Mesenchymal stem cell (in vitro differentiated cells and primary cell): ENCODE measurements at regions not wholly inside any gene's neighbourhood (a gene's known extent, or its start where the extent isn't known, plus 50 kb on each side); places are given as distances from the start of the nearest gene placed in this dataset.

ENCODE experiments used
- DNase-seq: peaks from one replicate; pipeline ENCODE4 v3.0.0-alpha.2; 2013
- H2AFZ ChIP-seq: one replicate; pipeline ENCODE4 v1.6.1; 2013; ENCODE audit warnings: low read depth, mild to moderate bottlenecking, control low read depth, inconsistent platforms, low read length, moderate library complexity
- H2AK5ac ChIP-seq: 2 replicates; pipeline ENCODE4 v1.6.1; 2013; ENCODE audit warnings: low read length, moderate library complexity, mild to moderate bottlenecking, inconsistent platforms; ENCODE audit not compliant: severe bottlenecking
- H2BK120ac ChIP-seq: one replicate; pipeline ENCODE4 v1.6.1; 2013; ENCODE audit warnings: low read depth, mild to moderate bottlenecking, inconsistent platforms, low read length, moderate library complexity
- H2BK12ac ChIP-seq, 2 experiments: one replicate each; pipeline ENCODE4 v1.6.1; 2013; ENCODE audit warnings: inconsistent platforms in 2 of 2, low read length in 2 of 2, mild to moderate bottlenecking in 2 of 2, moderate library complexity in 2 of 2, control low read depth in 1 of 2
- H2BK15ac ChIP-seq: one replicate; pipeline ENCODE4 v1.6.1; 2013; ENCODE audit warnings: mild to moderate bottlenecking, low read depth, inconsistent platforms; ENCODE audit not compliant: poor library complexity, severe bottlenecking
- H2BK5ac ChIP-seq: 2 replicates; pipeline ENCODE4 v1.6.1; 2013; ENCODE audit warnings: low read depth, mild to moderate bottlenecking, low read length, control low read depth, inconsistent platforms; ENCODE audit not compliant: poor library complexity, severe bottlenecking
- H3K14ac ChIP-seq, 2 experiments: one replicate each; pipeline ENCODE4 v1.6.1; 2013; ENCODE audit warnings: inconsistent platforms in 2 of 2, low read length in 2 of 2, control low read depth in 1 of 2, mild to moderate bottlenecking in 1 of 2, moderate library complexity in 1 of 2
- H3K18ac ChIP-seq, 2 experiments: one replicate each; pipeline ENCODE4 v1.6.1; 2013; ENCODE audit warnings: inconsistent platforms in 2 of 2, low read length in 2 of 2, control low read depth in 1 of 2, low read depth in 1 of 2, mild to moderate bottlenecking in 1 of 2
- H3K23ac ChIP-seq, 2 experiments: one replicate each; pipeline ENCODE4 v1.6.1; 2013; ENCODE audit warnings: inconsistent platforms in 2 of 2, low read length in 2 of 2, mild to moderate bottlenecking in 2 of 2, moderate library complexity in 2 of 2, control low read depth in 1 of 2
- H3K27ac ChIP-seq: 2 replicates; pipeline ENCODE4 v1.5.1; 2013; ENCODE audit warnings: mild to moderate bottlenecking, moderate library complexity, low read length, control low read depth, inconsistent platforms; ENCODE audit not compliant: poor library complexity, severe bottlenecking
- H3K27me3 ChIP-seq, 2 experiments: 2 replicates each; pipeline versions ENCODE4 v1.6.1 to v1.7.0; 2013; ENCODE audit warnings: low read length in 2 of 2, mild to moderate bottlenecking in 2 of 2, moderate library complexity in 2 of 2, control low read depth in 1 of 2, inconsistent platforms in 1 of 2; ENCODE audit not compliant: control insufficient read depth in 1 of 2, insufficient read depth in 1 of 2
- H3K36me3 ChIP-seq, 2 experiments: 2 replicates each; pipeline versions ENCODE4 v1.6.1 to v1.7.0; 2013; ENCODE audit warnings: low read length in 2 of 2, control low read depth in 1 of 2, inconsistent platforms in 1 of 2, low read depth in 1 of 2, mild to moderate bottlenecking in 1 of 2; ENCODE audit not compliant: insufficient read depth in 2 of 2, control insufficient read depth in 1 of 2
- H3K4ac ChIP-seq, 2 experiments: one replicate each; pipeline ENCODE4 v1.6.1; 2013; ENCODE audit warnings: inconsistent platforms in 2 of 2, low read length in 2 of 2, mild to moderate bottlenecking in 2 of 2, moderate library complexity in 2 of 2, control low read depth in 1 of 2, low read depth in 1 of 2
- H3K4me1 ChIP-seq: 2 replicates; pipeline ENCODE4 v1.6.1; 2013; ENCODE audit warnings: low read depth, low read length, control low read depth; ENCODE audit not compliant: control insufficient read depth, insufficient read depth
- H3K4me2 ChIP-seq: 2 replicates; pipeline ENCODE4 v1.6.1; 2013; ENCODE audit warnings: low read length, mild to moderate bottlenecking, inconsistent platforms; ENCODE audit not compliant: poor library complexity, severe bottlenecking
- H3K4me3 ChIP-seq, 2 experiments: 2 replicates each; pipeline versions ENCODE4 v1.5.1 to v1.7.0; 2013; ENCODE audit warnings: low read length in 2 of 2, mild to moderate bottlenecking in 2 of 2, control low read depth in 1 of 2, low read depth in 1 of 2; ENCODE audit not compliant: insufficient read depth in 1 of 2
- H3K79me1 ChIP-seq: replicated peaks from 2 replicates; pipeline ENCODE4 v1.6.1; 2013; ENCODE audit warnings: mild to moderate bottlenecking, control low read depth, low read length, inconsistent platforms; ENCODE audit not compliant: poor library complexity, severe bottlenecking
- H3K9ac ChIP-seq: 2 replicates; pipeline ENCODE4 v1.7.0; 2013; ENCODE audit warnings: mild to moderate bottlenecking, low read length, moderate library complexity
- H3K9me3 ChIP-seq: 2 replicates; pipeline ENCODE4 v1.7.0; 2013; ENCODE audit warnings: mild to moderate bottlenecking, low read length; ENCODE audit not compliant: control insufficient read depth
- H4K8ac ChIP-seq: one replicate; pipeline ENCODE4 v1.6.1; 2013; ENCODE audit warnings: inconsistent platforms, mild to moderate bottlenecking, low read length, moderate library complexity
- H4K91ac ChIP-seq: one replicate; pipeline ENCODE4 v1.6.1; 2013; ENCODE audit warnings: mild to moderate bottlenecking, low read length, inconsistent platforms
- WGBS: methylation state at CpG from one replicate; pipeline ENCODE4 v1.1.7; 2013; ENCODE audit warnings: mixed read lengths; 5-methylcytosine and 5-hydroxymethylcytosine counted together

GRCh38 chr6:19478273-19478672, 358.9 kb upstream of the ID4 start:
- H3K18ac ChIP-seq = no peak overlapping the region
- H2BK15ac ChIP-seq = no peak overlapping the region
- H4K91ac ChIP-seq = no peak overlapping the region
- DNase-seq = no peak
- no peak overlapping the region for H2BK5ac ChIP-seq
- H3K27me3 ChIP-seq = no peaks in the 10 kb centered on the region
- H3K23ac ChIP-seq = no peak overlapping the region
- peak overlapping the region; percentile 73 for H2BK120ac ChIP-seq
- 54% methylated on average over 4 of the region's 4 CpGs for WGBS
- H3K36me3 ChIP-seq = no peaks in the 10 kb centered on the region
- no peak overlapping the region for H3K4ac ChIP-seq
- no peaks in the 10 kb centered on the region for H3K79me1 ChIP-seq
- H2BK12ac ChIP-seq = no peak overlapping the region
- no peak overlapping the region for H2AK5ac ChIP-seq
- H3K14ac ChIP-seq = peak overlapping the region in 1 of 2 experiments; percentile 7
- no peaks in the 10 kb centered on the region for H3K4me1 ChIP-seq
- H3K9ac ChIP-seq = peak overlapping the region; percentile 41
- no peaks in the 10 kb centered on the region for H3K9me3 ChIP-seq
- no peak overlapping the region for H2AFZ ChIP-seq
- no peak overlapping the region for H3K4me2 ChIP-seq
- H3K27ac ChIP-seq = no peak overlapping the region
- no peak overlapping the region for H4K8ac ChIP-seq
- H3K4me3 ChIP-seq = no peak overlapping the region

- Histone ChIP-seq H2BK120ac (no peak overlapping the region), H3K27me3 (no peaks in the 10 kb centered on the region), H2AFZ (no peak overlapping the region), H3K18ac (no peak overlapping the region), H3K9ac (peak overlapping the region; percentile 41), H4K91ac (no peak overlapping the region), H3K14ac (no peak overlapping the region), H3K23ac (no peak overlapping the region), H3K4me2 (no peak overlapping the region), H2BK15ac (no peak overlapping the region), H3K4me1 (no peaks in the 10 kb centered on the region), H2AK5ac (no peak overlapping the region), H3K27ac (no peak overlapping the region), H2BK12ac (no peak overlapping the region), H3K9me3 (no peaks in the 10 kb centered on the region), H3K36me3 (no peaks in the 10 kb centered on the region), H3K4me3 (no peak overlapping the region), H2BK5ac (no peak overlapping the region), H3K4ac (no peak overlapping the region), H4K8ac (no peak overlapping the region), H3K79me1 (no peaks in the 10 kb centered on the region)
- DNase-seq = peak; percentile 23
Measured at GRCh38 chr6:19478992-19479391, 358.2 kb upstream of the ID4 start.

- no peak overlapping the region for H3K14ac ChIP-seq
- no peak overlapping the region for H2BK5ac ChIP-seq
- no peak overlapping the region for H2BK12ac ChIP-seq
- H3K27ac ChIP-seq = no peak overlapping the region
- H3K4ac ChIP-seq = no peak overlapping the region
- no peaks in the 10 kb centered on the region for H3K9me3 ChIP-seq
- no peak overlapping the region for H4K8ac ChIP-seq
- H3K4me3 ChIP-seq = no peak overlapping the region
- H3K27me3 ChIP-seq = no peaks in the 10 kb centered on the region
- no peak overlapping the region for H2AK5ac ChIP-seq
- DNase-seq = no peak
- no peak overlapping the region for H2AFZ ChIP-seq
- H3K23ac ChIP-seq = no peak overlapping the region
- H3K36me3 ChIP-seq = no peaks in the 10 kb centered on the region
- no peak overlapping the region for H2BK120ac ChIP-seq
- no peaks in the 10 kb centered on the region for H3K79me1 ChIP-seq
- H2BK15ac ChIP-seq = no peak overlapping the region
- no peak overlapping the region for H3K18ac ChIP-seq
- no peak overlapping the region for H4K91ac ChIP-seq
- H3K4me1 ChIP-seq = no peaks in the 10 kb centered on the region
- no peak overlapping the region for H3K4me2 ChIP-seq
- H3K9ac ChIP-seq = peak overlapping the region; percentile 41
Measured at GRCh38 chr6:19479551-19479950, 357.6 kb upstream of the ID4 start.

- Histone ChIP-seq H2BK5ac (no peak overlapping the region), H3K9ac (no peak overlapping the region), H3K36me3 (no peaks in the 10 kb centered on the region), H2AK5ac (no peak overlapping the region), H2BK120ac (no peak overlapping the region), H4K8ac (no peak overlapping the region), H3K18ac (no peak overlapping the region), H3K4me3 (no peak overlapping the region), H4K91ac (no peak overlapping the region), H3K4me2 (no peak overlapping the region), H3K27ac (no peak overlapping the region), H3K23ac (no peak overlapping the region), H3K4ac (no peak overlapping the region), H2BK12ac (no peak overlapping the region), H3K27me3 (no peaks in the 10 kb centered on the region), H3K79me1 (no peaks in the 10 kb centered on the region), H3K4me1 (no peaks in the 10 kb centered on the region), H2BK15ac (no peak overlapping the region), H3K9me3 (peaks cover 3% of the 10 kb centered on the region), H3K14ac (no peak overlapping the region), H2AFZ (no peak overlapping the region)
- WGBS = 67% methylated on average over 2 of the region's 2 CpGs
- DNase-seq = no peak
Measured at GRCh38 chr6:19492636-19493405, 344.3 kb upstream of the ID4 start.
